DOHH2 (cell line): ENCODE measurements at regions not wholly inside any gene's neighbourhood (a gene's known extent, or its start where the extent isn't known, plus 50 kb on each side); places are given as distances from the start of the nearest gene placed in this dataset.

Source experiments
- EZH2phosphoT487 ChIP-seq: fragments of 200-600 bp; sonication (generic); IDR thresholded peaks from 2 replicates; pipeline ENCODE4 v1.6.1; 2017; ENCODE audit warnings: borderline replicate concordance, mild to moderate bottlenecking, antibody characterized with exemption, low read length, moderate library complexity, mixed read lengths
- TF ChIP-seq, protein P1 (sequence below): fragments of 200-600 bp; sonication (generic); IDR thresholded peaks from one replicate; pipeline ENCODE4 v1.5.1; 2014; ENCODE audit warnings: antibody characterized with exemption, mild to moderate bottlenecking, low read depth, low read length; ENCODE audit not compliant: poor library complexity, severe bottlenecking

DNA sequence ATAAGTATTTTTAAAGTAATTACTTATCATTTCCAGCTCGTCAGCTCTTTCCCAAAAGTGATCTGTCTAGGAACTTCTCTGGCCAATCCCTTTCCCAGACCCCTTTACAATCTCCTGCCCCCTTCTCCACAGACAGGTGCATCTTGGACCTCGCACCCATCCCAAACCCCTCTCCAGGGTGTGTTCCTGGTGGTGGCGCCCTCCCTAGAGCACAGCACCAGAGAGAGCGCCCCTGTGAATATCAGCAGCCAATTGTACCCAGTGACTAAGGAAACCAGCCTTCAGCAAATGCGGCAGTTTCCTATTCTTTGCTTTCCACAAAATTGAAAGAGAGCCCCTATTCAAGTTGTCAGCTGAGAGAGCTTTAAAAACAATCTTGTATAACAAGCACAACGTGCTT, 157.7 kb downstream of the RNASET2 start:
- TF ChIP-seq, protein P1, sequence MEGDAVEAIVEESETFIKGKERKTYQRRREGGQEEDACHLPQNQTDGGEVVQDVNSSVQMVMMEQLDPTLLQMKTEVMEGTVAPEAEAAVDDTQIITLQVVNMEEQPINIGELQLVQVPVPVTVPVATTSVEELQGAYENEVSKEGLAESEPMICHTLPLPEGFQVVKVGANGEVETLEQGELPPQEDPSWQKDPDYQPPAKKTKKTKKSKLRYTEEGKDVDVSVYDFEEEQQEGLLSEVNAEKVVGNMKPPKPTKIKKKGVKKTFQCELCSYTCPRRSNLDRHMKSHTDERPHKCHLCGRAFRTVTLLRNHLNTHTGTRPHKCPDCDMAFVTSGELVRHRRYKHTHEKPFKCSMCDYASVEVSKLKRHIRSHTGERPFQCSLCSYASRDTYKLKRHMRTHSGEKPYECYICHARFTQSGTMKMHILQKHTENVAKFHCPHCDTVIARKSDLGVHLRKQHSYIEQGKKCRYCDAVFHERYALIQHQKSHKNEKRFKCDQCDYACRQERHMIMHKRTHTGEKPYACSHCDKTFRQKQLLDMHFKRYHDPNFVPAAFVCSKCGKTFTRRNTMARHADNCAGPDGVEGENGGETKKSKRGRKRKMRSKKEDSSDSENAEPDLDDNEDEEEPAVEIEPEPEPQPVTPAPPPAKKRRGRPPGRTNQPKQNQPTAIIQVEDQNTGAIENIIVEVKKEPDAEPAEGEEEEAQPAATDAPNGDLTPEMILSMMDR = no peak
- TF ChIP-seq EZH2phosphoT487 = no peak
